ENCODE measurements at regions not wholly inside any gene's neighbourhood (a gene's known extent, or its start where the extent isn't known, plus 50 kb on each side); places are given as distances from the start of the nearest gene placed in this dataset.

DNA sequence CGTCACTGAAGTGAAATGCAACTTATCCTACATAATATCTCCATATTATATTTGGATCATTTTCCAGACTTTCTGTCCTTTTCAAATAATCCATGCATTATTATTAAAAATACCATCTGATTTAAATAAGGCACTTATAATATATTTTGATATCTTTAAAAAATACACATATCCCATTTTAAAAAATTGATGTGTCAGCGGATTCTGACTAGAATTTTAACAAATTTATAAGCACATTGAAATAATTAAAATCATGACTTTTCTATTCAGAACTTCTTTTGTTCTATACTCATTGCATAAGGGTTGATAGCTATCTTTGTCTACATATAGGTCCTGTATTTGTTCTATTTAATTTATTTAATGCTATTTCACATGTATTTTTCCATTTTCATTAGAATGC is 199.0 kb upstream of the DSEL start:
- DNase-seq (ENCODE audit: extremely low spot score): no peak
- TF ChIP-seq, protein P1, sequence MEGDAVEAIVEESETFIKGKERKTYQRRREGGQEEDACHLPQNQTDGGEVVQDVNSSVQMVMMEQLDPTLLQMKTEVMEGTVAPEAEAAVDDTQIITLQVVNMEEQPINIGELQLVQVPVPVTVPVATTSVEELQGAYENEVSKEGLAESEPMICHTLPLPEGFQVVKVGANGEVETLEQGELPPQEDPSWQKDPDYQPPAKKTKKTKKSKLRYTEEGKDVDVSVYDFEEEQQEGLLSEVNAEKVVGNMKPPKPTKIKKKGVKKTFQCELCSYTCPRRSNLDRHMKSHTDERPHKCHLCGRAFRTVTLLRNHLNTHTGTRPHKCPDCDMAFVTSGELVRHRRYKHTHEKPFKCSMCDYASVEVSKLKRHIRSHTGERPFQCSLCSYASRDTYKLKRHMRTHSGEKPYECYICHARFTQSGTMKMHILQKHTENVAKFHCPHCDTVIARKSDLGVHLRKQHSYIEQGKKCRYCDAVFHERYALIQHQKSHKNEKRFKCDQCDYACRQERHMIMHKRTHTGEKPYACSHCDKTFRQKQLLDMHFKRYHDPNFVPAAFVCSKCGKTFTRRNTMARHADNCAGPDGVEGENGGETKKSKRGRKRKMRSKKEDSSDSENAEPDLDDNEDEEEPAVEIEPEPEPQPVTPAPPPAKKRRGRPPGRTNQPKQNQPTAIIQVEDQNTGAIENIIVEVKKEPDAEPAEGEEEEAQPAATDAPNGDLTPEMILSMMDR (IDR thresholded peaks at IDR 0.05; ENCODE audit: control extremely low read depth, extremely low read depth, low read depth, missing control alignments): no peak
- POLR2A ChIA-PET: no interaction called here
- CTCF ChIA-PET: interaction anchor here (0.8 kb wide), 1 partner anchor 14 kb away, joined by 4 read pairs; no protein-coding TSS in a partner anchor

DNA sequence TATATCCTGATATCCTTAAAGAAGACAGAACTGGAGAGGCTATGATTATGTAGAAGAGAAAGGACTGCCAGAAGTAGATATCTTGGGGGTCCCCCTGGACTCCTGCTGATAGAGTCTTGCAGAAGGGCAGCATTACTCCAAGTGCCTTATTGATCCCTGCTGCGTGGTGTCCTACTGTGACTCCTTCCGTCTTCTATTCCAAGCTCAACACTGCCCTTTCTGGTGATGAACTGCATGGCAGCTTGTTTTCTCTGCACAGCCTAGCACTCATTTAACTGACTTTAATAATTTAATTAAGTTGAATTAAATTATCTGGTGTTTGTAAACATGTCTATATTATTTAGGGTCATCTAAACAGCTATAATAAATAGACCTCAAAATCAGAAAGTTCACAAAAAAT is 194.1 kb upstream of the DSEL start:
- DNase-seq (ENCODE audit: extremely low spot score): no peak
- POLR2A ChIA-PET: no interaction called here
- CTCF ChIA-PET: no interaction called here
- TF ChIP-seq, protein P1 (IDR thresholded peaks at IDR 0.05; ENCODE audit: control extremely low read depth, extremely low read depth, low read depth, missing control alignments): no peak

DNA sequence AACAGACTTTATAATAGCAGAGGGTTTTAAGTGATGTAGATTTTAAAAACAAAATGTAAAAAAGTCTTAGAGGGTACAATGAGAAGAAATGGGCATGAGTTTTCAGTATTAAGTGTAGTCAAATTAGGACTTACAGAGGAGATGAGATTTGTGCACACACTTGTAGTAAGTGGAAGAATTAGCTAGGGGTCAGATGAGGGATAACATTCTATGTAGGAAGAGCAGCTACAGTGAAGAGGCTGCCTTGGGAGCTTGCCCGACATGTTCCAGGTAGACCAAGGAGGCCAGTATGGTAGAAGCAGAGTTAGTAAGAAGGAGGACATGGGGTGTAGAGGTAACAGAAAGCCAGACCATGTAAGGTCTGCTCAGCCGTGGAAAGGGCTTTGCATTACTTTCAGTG is 189.2 kb upstream of the DSEL start:
- ChIA-PET CTCF (no interaction called here), POLR2A (no interaction called here)
- DNase-seq (ENCODE audit: extremely low spot score): no peak
- TF ChIP-seq, protein P1 (IDR thresholded peaks at IDR 0.05; ENCODE audit: control extremely low read depth, extremely low read depth, low read depth, missing control alignments): no peak

DNA sequence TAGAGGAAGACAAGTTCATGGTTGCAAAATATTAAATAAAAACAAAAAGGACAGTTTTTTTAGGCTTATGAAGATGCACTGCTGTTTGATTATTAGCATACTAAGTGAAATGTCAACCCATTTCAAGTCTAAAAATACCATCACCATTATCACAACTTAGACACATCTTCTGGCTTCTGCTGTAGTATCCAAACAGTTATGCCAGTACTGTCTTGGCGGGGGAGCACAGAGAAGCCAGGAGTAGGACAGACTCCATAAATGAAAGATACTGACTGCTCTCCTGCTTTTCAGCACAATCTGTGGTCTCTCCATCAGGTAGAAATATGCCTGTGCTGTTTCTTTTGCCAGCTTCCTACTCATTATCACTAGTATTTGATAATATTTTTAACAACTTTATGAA is 179.2 kb upstream of the DSEL start:
- ChIA-PET POLR2A (no interaction called here), CTCF (interaction anchor here (1.2 kb wide), 1 partner anchor 29 kb away, joined by 3 read pairs; no protein-coding TSS in a partner anchor)
- DNase-seq (ENCODE audit: extremely low spot score): no peak
- TF ChIP-seq, protein P1 (IDR thresholded peaks at IDR 0.05; ENCODE audit: control extremely low read depth, extremely low read depth, low read depth, missing control alignments): no peak

DNA sequence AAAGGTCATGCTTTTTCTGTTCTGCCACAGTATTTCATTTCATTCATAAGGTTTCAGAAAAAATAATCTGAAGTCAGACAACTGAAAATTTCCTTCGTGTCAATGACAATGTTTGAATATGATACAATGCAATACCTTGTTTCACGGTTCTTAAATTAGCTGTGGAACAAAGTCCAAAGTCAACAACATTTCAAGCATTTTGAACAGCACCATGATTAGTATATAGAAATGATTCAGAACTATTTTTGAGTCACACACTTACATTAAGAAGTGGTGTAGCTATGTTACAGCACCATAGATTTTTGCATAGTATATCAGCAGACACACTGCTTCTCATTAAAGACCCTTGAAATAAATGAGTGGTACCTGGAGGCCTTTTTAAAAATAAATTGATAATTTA is 178.3 kb upstream of the DSEL start:
- POLR2A ChIA-PET: no interaction called here
- DNase-seq (ENCODE audit: extremely low spot score): no peak
- CTCF ChIA-PET: interaction anchor here (1.2 kb wide), 1 partner anchor 28 kb away, joined by 3 read pairs; no protein-coding TSS in a partner anchor
- TF ChIP-seq, protein P1 (IDR thresholded peaks at IDR 0.05; ENCODE audit: control extremely low read depth, extremely low read depth, low read depth, missing control alignments): no peak

DNA sequence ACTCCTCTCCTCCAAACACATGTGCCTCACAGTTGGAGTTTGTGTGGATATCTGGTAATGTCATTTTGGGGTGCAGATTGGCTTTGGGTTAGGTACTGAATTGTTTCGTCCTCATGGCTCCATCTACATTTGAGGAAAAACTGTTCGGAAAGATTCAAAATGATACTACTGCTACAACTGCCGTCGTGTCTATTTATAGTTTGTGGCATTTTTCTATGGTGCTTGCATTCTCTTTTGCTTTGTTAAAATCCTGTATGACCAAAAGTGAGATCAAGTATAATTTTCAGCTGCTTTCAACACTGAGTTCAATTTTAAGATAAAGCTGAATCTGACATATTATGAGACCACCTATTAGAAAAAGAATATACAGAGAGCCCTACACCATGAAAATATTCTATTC is 176.3 kb upstream of the DSEL start:
- DNase-seq (ENCODE audit: extremely low spot score): no peak
- ChIA-PET POLR2A (no interaction called here), CTCF (interaction anchor here (1.0 kb wide), 1 partner anchor 19 kb away, joined by 3 read pairs; no protein-coding TSS in a partner anchor)
- TF ChIP-seq, protein P1 (IDR thresholded peaks at IDR 0.05; ENCODE audit: control extremely low read depth, extremely low read depth, low read depth, missing control alignments): no peak

DNA sequence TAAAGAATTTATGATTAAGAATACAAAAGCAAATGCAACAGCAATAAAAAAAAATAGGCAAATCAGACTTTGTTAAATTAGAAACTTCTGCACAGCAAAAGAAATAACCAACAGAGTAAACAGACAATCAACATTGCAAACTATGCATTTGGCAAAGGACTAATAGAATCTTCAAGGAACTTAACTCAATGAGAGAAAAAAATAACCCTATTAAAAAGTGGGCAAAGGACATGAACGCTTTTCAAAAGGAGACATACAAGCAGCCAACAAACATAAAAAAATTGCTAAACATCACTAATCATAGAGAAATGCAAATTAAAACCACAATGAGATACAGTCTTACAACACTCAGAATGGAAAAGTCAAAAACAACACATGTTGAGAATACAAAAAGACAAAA is 166.0 kb upstream of the DSEL start:
- ChIA-PET POLR2A (no interaction called here), CTCF (no interaction called here)
- TF ChIP-seq, protein P1 (IDR thresholded peaks at IDR 0.05; ENCODE audit: control extremely low read depth, extremely low read depth, low read depth, missing control alignments): no peak
- DNase-seq (ENCODE audit: extremely low spot score): no peak
